ENCODE measurements at regions not wholly inside any gene's neighbourhood (a gene's known extent, or its start where the extent isn't known, plus 50 kb on each side); places are given as distances from the start of the nearest gene placed in this dataset.
"Not testable (repeated sequence)": the region's sequence is repeated elsewhere in the genome, so short reads cannot be mapped to it uniquely, and the experiment has no call there.

GRCh38 chr16:88142056-88142935 is 191.1 kb downstream of the BANP start:
- TF ChIP-seq CTCF, POLR2A (IDR thresholded peaks at IDR 0.05): not testable (repeated sequence)
